NCI-H748 (cell line): ENCODE measurements at regions not wholly inside any gene's neighbourhood (a gene's known extent, or its start where the extent isn't known, plus 50 kb on each side); places are given as distances from the start of the nearest gene placed in this dataset.
"Not testable (repeated sequence)": the region's sequence is repeated elsewhere in the genome, so short reads cannot be mapped to it uniquely, and the experiment has no call there.

Experiments used
- DNase-seq: peaks from one replicate; lab custom pipeline; 2025; ENCODE audit not compliant: unreplicated experiment; lab: John Stamatoyannopoulos, UW

- DNase-seq, result no peak
Observed at GRCh38 chrX:85808217-85808616, 239.1 kb downstream of the CHM start.

- DNase-seq, result not testable (repeated sequence)
Observed at GRCh38 chrX:85772391-85772790, 275.0 kb downstream of the CHM start.

GRCh38 chrX:85765651-85766050 is 281.7 kb downstream of the CHM start:
- no peak for DNase-seq

- not testable (repeated sequence) for DNase-seq
Observed at GRCh38 chrX:85723025-85723424, 324.3 kb downstream of the CHM start.

GRCh38 chrX:85703233-85703632 is 323.8 kb upstream of the POF1B start:
- DNase-seq, result not testable (repeated sequence)

GRCh38 chrX:85698921-85699320 is 319.5 kb upstream of the POF1B start:
- no peak for DNase-seq

GRCh38 chrX:85685843-85686242 is 306.4 kb upstream of the POF1B start:
- DNase-seq, result no peak

- DNase-seq, result no peak
Observed at GRCh38 chrX:85666471-85666870, 287.0 kb upstream of the POF1B start.

GRCh38 chrX:85663970-85664369 is 284.5 kb upstream of the POF1B start:
- DNase-seq, result not testable (repeated sequence)

GRCh38 chrX:85630901-85631300 is 251.4 kb upstream of the POF1B start:
- peak; percentile 29 for DNase-seq

GRCh38 chrX:85627363-85627762 is 247.9 kb upstream of the POF1B start:
- DNase-seq, result peak; percentile 21

GRCh38 chrX:85622635-85623034 is 243.2 kb upstream of the POF1B start:
- DNase-seq, result no peak

GRCh38 chrX:85620466-85620865 is 241.0 kb upstream of the POF1B start:
- peak; percentile 34 for DNase-seq

- no peak for DNase-seq
Observed at GRCh38 chrX:85619962-85620361, 240.5 kb upstream of the POF1B start.

- DNase-seq, result peak; percentile 51
Observed at GRCh38 chrX:85611926-85612325, 232.5 kb upstream of the POF1B start.

- DNase-seq, result no peak
Observed at GRCh38 chrX:85592980-85593379, 213.5 kb upstream of the POF1B start.

GRCh38 chrX:85591536-85591935 is 212.1 kb upstream of the POF1B start:
- DNase-seq, result no peak

- no peak for DNase-seq
Observed at GRCh38 chrX:85590638-85591037, 211.2 kb upstream of the POF1B start.

GRCh38 chrX:85573801-85574200 is 194.3 kb upstream of the POF1B start:
- no peak for DNase-seq

- no peak for DNase-seq
Observed at GRCh38 chrX:85570496-85570895, 191.0 kb upstream of the POF1B start.

GRCh38 chrX:85569686-85570085 is 190.2 kb upstream of the POF1B start:
- DNase-seq, result peak; percentile 87

GRCh38 chrX:85569096-85569495 is 189.6 kb upstream of the POF1B start:
- peak; percentile 19 for DNase-seq

GRCh38 chrX:85561231-85561630 is 181.8 kb upstream of the POF1B start:
- no peak for DNase-seq

GRCh38 chrX:85544609-85545008 is 165.1 kb upstream of the POF1B start:
- DNase-seq, result peak; percentile 17
